ENCODE measurements at regions not wholly inside any gene's neighbourhood (a gene's known extent, or its start where the extent isn't known, plus 50 kb on each side); places are given as distances from the start of the nearest gene placed in this dataset.

GRCh38 chr10:37703833-37704382, 153.5 kb downstream of the ZNF248 start:
- Histone ChIP-seq H3K27me3 (ENCODE audit: insufficient read depth, insufficient read length) (no peaks in the 10 kb centered on the region), H3K4me3 (ENCODE audit: insufficient read length, low read depth) (no peak overlapping the region), H3K4me1 (ENCODE audit: insufficient read depth, insufficient read length) (no peaks in the 10 kb centered on the region), H3K36me3 (ENCODE audit: insufficient read depth, insufficient read length, low read length) (no peaks in the 10 kb centered on the region), H3K9me3 (ENCODE audit: insufficient read depth, low read length) (no peaks in the 10 kb centered on the region), H3K9ac (ENCODE audit: insufficient read length, low read depth) (no peak overlapping the region)
- no peak for DNase-seq (ENCODE audit: low read depth, low spot score)
- TF ChIP-seq YY1 (IDR thresholded peaks at IDR 0.05; ENCODE audit: insufficient read depth, insufficient read length) = no peak
- TF ChIP-seq ZNF274 (IDR thresholded peaks at IDR 0.05; ENCODE audit: low read depth, low read length) = no peak
- TF ChIP-seq SUZ12 (IDR thresholded peaks at IDR 0.05; ENCODE audit: extremely low read depth, insufficient read depth, insufficient read length) = no peak

DNA sequence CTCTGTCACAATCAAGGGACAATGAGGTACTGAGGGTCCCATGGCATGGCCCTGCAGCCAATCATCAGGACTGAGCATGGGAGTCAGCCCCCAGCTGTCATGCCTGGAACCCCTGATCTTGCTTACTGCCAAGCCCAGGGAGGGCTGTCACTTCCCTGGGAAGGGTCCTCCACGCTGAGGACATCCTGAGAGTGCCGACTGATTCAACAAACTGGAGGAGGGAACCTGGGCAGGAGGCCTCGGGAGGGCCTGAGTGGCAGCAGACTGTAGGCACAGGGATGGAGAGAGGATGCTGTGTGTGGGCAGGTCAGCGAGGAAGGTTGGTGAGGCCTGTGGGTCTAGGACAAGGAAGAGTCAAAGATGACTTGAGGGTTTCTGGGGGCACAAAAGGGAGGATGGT, 154.3 kb downstream of the ZNF248 start:
- no peak for DNase-seq (ENCODE audit: low read depth, low spot score)
- Histone ChIP-seq H3K4me1 (ENCODE audit: insufficient read depth, insufficient read length) (no peaks in the 10 kb centered on the region), H3K36me3 (ENCODE audit: insufficient read depth, insufficient read length, low read length) (no peaks in the 10 kb centered on the region), H3K27me3 (ENCODE audit: insufficient read depth, insufficient read length) (no peaks in the 10 kb centered on the region), H3K9me3 (ENCODE audit: insufficient read depth, low read length) (no peaks in the 10 kb centered on the region), H3K4me3 (ENCODE audit: insufficient read length, low read depth) (no peak overlapping the region), H3K9ac (ENCODE audit: insufficient read length, low read depth) (no peak overlapping the region)
- TF ChIP-seq SUZ12 (IDR thresholded peaks at IDR 0.05; ENCODE audit: extremely low read depth, insufficient read depth, insufficient read length) = no peak
- TF ChIP-seq YY1 (IDR thresholded peaks at IDR 0.05; ENCODE audit: insufficient read depth, insufficient read length) = no peak
- TF ChIP-seq ZNF274 (IDR thresholded peaks at IDR 0.05; ENCODE audit: low read depth, low read length) = no peak

DNA sequence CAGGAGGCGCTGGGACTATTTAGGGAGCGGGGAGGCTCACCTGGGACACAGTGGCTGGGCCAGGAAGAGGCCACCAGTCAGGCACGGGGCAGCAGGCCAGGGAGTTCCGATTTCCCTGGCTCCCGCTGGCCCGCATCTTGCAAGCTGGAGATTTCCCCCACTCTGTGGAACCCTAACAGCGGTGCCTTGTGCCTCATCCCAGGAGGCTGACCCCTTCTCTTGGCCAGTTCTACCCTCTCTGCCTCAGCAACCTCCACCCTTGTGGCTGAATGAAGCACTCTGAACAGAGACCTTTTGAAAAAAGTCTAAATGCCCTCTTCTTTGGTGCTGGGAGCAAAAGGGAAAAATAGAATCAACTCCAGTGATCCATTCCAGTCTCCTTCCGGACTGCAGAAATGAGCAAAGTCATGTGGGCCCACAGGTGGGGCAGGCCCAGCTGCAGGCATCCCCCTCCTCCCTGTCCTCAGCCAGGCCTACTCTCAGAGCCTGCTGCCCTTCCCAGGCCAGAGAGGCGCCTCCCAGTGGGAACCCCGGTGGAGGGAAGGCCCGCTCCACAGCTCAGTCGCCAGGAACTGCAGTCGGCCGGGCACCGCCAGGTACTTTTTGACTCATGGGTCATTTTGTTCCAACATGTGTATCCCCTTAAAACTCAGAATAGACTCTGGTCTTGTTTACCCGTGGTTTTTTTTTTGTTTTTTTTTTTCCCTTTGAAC, 155.5 kb downstream of the ZNF248 start:
- Histone ChIP-seq H3K36me3 (ENCODE audit: insufficient read depth, insufficient read length, low read length) (no peaks in the 10 kb centered on the region), H3K4me1 (ENCODE audit: insufficient read depth, insufficient read length) (no peaks in the 10 kb centered on the region), H3K9me3 (ENCODE audit: insufficient read depth, low read length) (no peaks in the 10 kb centered on the region), H3K4me3 (ENCODE audit: insufficient read length, low read depth) (no peak overlapping the region), H3K9ac (ENCODE audit: insufficient read length, low read depth) (no peak overlapping the region), H3K27me3 (ENCODE audit: insufficient read depth, insufficient read length) (no peaks in the 10 kb centered on the region)
- no peak for TF ChIP-seq SUZ12 (IDR thresholded peaks at IDR 0.05; ENCODE audit: extremely low read depth, insufficient read depth, insufficient read length)
- TF ChIP-seq ZNF274 (IDR thresholded peaks at IDR 0.05; ENCODE audit: low read depth, low read length) = no peak
- no peak for TF ChIP-seq YY1 (IDR thresholded peaks at IDR 0.05; ENCODE audit: insufficient read depth, insufficient read length)
- DNase-seq (ENCODE audit: low read depth, low spot score) = no peak

- no peaks in the 10 kb centered on the region for H3K9me3 ChIP-seq (ENCODE audit: insufficient read depth, low read length)
- H3K27me3 ChIP-seq (ENCODE audit: insufficient read depth, insufficient read length) = no peaks in the 10 kb centered on the region
- DNase-seq (ENCODE audit: low read depth, low spot score) = no peak
- no peak for TF ChIP-seq ZNF274 (IDR thresholded peaks at IDR 0.05; ENCODE audit: low read depth, low read length)
- TF ChIP-seq SUZ12 (IDR thresholded peaks at IDR 0.05; ENCODE audit: extremely low read depth, insufficient read depth, insufficient read length) = no peak
- no peak for TF ChIP-seq YY1 (IDR thresholded peaks at IDR 0.05; ENCODE audit: insufficient read depth, insufficient read length)
- no peaks in the 10 kb centered on the region for H3K4me1 ChIP-seq (ENCODE audit: insufficient read depth, insufficient read length)
- H3K9ac ChIP-seq (ENCODE audit: insufficient read length, low read depth) = no peak overlapping the region
- H3K4me3 ChIP-seq (ENCODE audit: insufficient read length, low read depth) = no peak overlapping the region
- no peaks in the 10 kb centered on the region for H3K36me3 ChIP-seq (ENCODE audit: insufficient read depth, insufficient read length, low read length)
Observed at GRCh38 chr10:37700886-37701780, 156.3 kb downstream of the ZNF248 start.

GRCh38 chr10:37687581-37687980, 169.8 kb downstream of the ZNF248 start:
- Histone ChIP-seq H3K27me3 (ENCODE audit: insufficient read depth, insufficient read length) (no peaks in the 10 kb centered on the region), H3K9ac (ENCODE audit: insufficient read length, low read depth) (no peak overlapping the region), H3K4me3 (ENCODE audit: insufficient read length, low read depth) (no peak overlapping the region), H3K9me3 (ENCODE audit: insufficient read depth, low read length) (no peaks in the 10 kb centered on the region), H3K4me1 (ENCODE audit: insufficient read depth, insufficient read length) (no peaks in the 10 kb centered on the region), H3K36me3 (ENCODE audit: insufficient read depth, insufficient read length, low read length) (no peaks in the 10 kb centered on the region)
- no peak for DNase-seq (ENCODE audit: low read depth, low spot score)
- TF ChIP-seq SUZ12 (IDR thresholded peaks at IDR 0.05; ENCODE audit: extremely low read depth, insufficient read depth, insufficient read length) (no peak), ZNF274 (IDR thresholded peaks at IDR 0.05; ENCODE audit: low read depth, low read length) (no peak), YY1 (IDR thresholded peaks at IDR 0.05; ENCODE audit: insufficient read depth, insufficient read length) (no peak)

- no peaks in the 10 kb centered on the region for H3K4me1 ChIP-seq (ENCODE audit: insufficient read depth, insufficient read length)
- TF ChIP-seq ZNF274 (IDR thresholded peaks at IDR 0.05; ENCODE audit: low read depth, low read length) (no peak), SUZ12 (IDR thresholded peaks at IDR 0.05; ENCODE audit: extremely low read depth, insufficient read depth, insufficient read length) (no peak), YY1 (IDR thresholded peaks at IDR 0.05; ENCODE audit: insufficient read depth, insufficient read length) (no peak)
- DNase-seq (ENCODE audit: low read depth, low spot score) = no peak
- H3K9ac ChIP-seq (ENCODE audit: insufficient read length, low read depth) = no peak overlapping the region
- H3K27me3 ChIP-seq (ENCODE audit: insufficient read depth, insufficient read length) = no peaks in the 10 kb centered on the region
- H3K4me3 ChIP-seq (ENCODE audit: insufficient read length, low read depth) = no peak overlapping the region
- no peaks in the 10 kb centered on the region for H3K9me3 ChIP-seq (ENCODE audit: insufficient read depth, low read length)
- H3K36me3 ChIP-seq (ENCODE audit: insufficient read depth, insufficient read length, low read length) = no peaks in the 10 kb centered on the region
Observed at GRCh38 chr10:37685741-37686683, 171.4 kb downstream of the ZNF248 start.

Data from NT2/D1 (cell line).